ENCODE measurements at regions not wholly inside any gene's neighbourhood (a gene's known extent, or its start where the extent isn't known, plus 50 kb on each side); places are given as distances from the start of the nearest gene placed in this dataset.

DNA sequence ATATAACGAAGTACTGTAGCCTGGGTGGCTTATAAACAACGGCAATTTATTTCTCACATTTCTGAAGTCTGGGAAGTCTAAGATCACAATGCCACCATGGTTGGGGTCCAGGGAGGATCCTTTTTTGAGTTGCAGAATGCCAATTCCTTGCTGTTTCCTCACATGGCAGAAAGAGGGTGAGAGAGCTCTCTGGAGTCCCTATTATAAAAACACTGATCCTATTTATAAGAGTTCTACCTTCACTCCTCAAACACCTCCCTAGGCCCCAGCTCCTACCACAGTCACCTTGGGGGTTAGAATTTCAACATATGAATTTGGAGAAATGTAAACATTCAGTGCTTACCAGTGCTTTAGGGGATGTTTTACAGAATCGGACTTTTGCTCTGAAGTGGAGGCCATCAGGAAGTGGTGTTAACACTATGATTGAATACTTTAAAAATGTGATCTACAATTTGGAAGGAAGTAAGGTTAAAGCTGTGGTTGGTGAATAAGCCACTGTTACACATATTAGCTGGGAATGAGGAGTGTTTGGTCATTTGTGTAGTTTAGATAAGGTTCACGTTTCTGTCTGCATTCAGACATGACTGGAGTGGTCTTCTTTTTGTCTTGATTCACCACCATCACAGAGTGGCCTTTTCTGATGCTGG lies 79.9 kb upstream of the SPTLC3 start:
- no peak for TF ChIP-seq CTCF (IDR thresholded peaks at IDR 0.05; ENCODE audit: partially characterized antibody, unreplicated experiment)
- DNase-seq: no peak
- no peaks in the 10 kb centered on the region for H3K36me3 Mint-ChIP-seq (ENCODE audit: unreplicated experiment)
- no peak overlapping the region for H3K4me3 Mint-ChIP-seq (ENCODE audit: unreplicated experiment)
- no peaks in the 10 kb centered on the region for H3K27me3 Mint-ChIP-seq (ENCODE audit: unreplicated experiment)
- no peaks in the 10 kb centered on the region for H3K9me3 Mint-ChIP-seq (ENCODE audit: unreplicated experiment)
- H3K4me1 Mint-ChIP-seq (ENCODE audit: low read depth, unreplicated experiment): peaks cover 18% of the 10 kb centered on the region
- no peak overlapping the region for H3K27ac Mint-ChIP-seq (ENCODE audit: unreplicated experiment)

DNA sequence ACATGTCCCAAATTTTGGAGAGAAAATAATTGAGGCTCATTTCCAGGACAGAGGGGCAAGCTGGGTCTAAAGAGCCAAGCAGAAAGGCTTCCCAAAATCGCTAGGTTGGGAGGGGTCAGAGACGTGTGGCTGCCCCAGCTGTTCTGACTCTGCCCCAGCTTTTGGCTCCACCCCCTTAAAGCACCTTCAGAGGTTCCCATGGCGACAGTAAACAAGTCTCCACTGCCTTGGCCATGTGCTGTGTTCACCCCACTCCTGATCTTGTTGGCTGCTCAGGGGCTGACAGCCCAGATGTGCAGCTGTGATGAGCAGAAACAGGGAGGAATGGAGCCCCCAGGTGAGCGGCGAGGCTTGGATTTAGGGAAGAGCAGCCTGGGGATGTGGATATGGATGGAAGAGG lies 72.8 kb upstream of the SPTLC3 start:
- no peaks in the 10 kb centered on the region for H3K36me3 Mint-ChIP-seq (ENCODE audit: unreplicated experiment)
- H3K4me3 Mint-ChIP-seq (ENCODE audit: unreplicated experiment): no peak overlapping the region
- no peaks in the 10 kb centered on the region for H3K9me3 Mint-ChIP-seq (ENCODE audit: unreplicated experiment)
- no peak for DNase-seq
- H3K4me1 Mint-ChIP-seq (ENCODE audit: low read depth, unreplicated experiment): no peaks in the 10 kb centered on the region
- no peaks in the 10 kb centered on the region for H3K27me3 Mint-ChIP-seq (ENCODE audit: unreplicated experiment)
- no peak overlapping the region for H3K27ac Mint-ChIP-seq (ENCODE audit: unreplicated experiment)
- TF ChIP-seq CTCF (IDR thresholded peaks at IDR 0.05; ENCODE audit: partially characterized antibody, unreplicated experiment): no peak

DNA sequence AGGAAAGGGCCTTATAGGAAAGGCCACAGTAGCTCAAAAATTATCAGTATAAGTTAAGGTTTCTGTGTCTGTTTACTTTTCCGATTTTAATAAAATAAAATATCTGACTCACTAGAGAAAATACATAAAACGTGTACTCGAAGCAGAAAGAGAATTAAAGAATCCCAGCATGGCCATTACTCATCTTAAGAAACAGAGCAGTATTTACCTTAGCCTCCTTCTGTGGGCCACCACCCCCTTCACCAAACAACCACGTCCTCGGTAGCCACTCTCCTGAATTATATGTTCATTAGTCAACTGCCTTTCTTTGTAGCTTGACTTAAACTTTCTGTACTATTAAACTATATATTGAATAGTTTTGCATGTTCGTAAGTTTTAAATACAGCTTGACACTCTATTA lies 72.2 kb upstream of the SPTLC3 start:
- TF ChIP-seq CTCF (IDR thresholded peaks at IDR 0.05; ENCODE audit: partially characterized antibody, unreplicated experiment): no peak
- Mint-ChIP-seq H3K4me1 (ENCODE audit: low read depth, unreplicated experiment) (no peaks in the 10 kb centered on the region), H3K27me3 (ENCODE audit: unreplicated experiment) (no peaks in the 10 kb centered on the region), H3K9me3 (ENCODE audit: unreplicated experiment) (no peaks in the 10 kb centered on the region), H3K36me3 (ENCODE audit: unreplicated experiment) (no peaks in the 10 kb centered on the region), H3K4me3 (ENCODE audit: unreplicated experiment) (no peak overlapping the region), H3K27ac (ENCODE audit: unreplicated experiment) (no peak overlapping the region)
- no peak for DNase-seq

- no peaks in the 10 kb centered on the region for H3K4me1 Mint-ChIP-seq (ENCODE audit: low read depth, unreplicated experiment)
- H3K36me3 Mint-ChIP-seq (ENCODE audit: unreplicated experiment): no peaks in the 10 kb centered on the region
- peaks cover 4% of the 10 kb centered on the region for H3K9me3 Mint-ChIP-seq (ENCODE audit: unreplicated experiment)
- H3K27me3 Mint-ChIP-seq (ENCODE audit: unreplicated experiment): no peaks in the 10 kb centered on the region
- H3K27ac Mint-ChIP-seq (ENCODE audit: unreplicated experiment): no peak overlapping the region
- no peak for TF ChIP-seq CTCF (IDR thresholded peaks at IDR 0.05; ENCODE audit: partially characterized antibody, unreplicated experiment)
- DNase-seq: no peak
- H3K4me3 Mint-ChIP-seq (ENCODE audit: unreplicated experiment): no peak overlapping the region
Observed at GRCh38 chr20:12941025-12941424, 67.7 kb upstream of the SPTLC3 start.

GRCh38 chr20:12942123-12942522 lies 66.6 kb upstream of the SPTLC3 start:
- no peaks in the 10 kb centered on the region for H3K36me3 Mint-ChIP-seq (ENCODE audit: unreplicated experiment)
- no peak overlapping the region for H3K27ac Mint-ChIP-seq (ENCODE audit: unreplicated experiment)

More at GRCh38 chr20:12942123-12942522, 66.6 kb upstream of the SPTLC3 start:
- Mint-ChIP-seq H3K4me1 (ENCODE audit: low read depth, unreplicated experiment) (no peaks in the 10 kb centered on the region), H3K9me3 (ENCODE audit: unreplicated experiment) (peaks cover 4% of the 10 kb centered on the region), H3K27me3 (ENCODE audit: unreplicated experiment) (no peaks in the 10 kb centered on the region), H3K4me3 (ENCODE audit: unreplicated experiment) (no peak overlapping the region)
- TF ChIP-seq CTCF (IDR thresholded peaks at IDR 0.05; ENCODE audit: partially characterized antibody, unreplicated experiment): no peak
- DNase-seq: no peak
